ENCODE measurements at regions not wholly inside any gene's neighbourhood (a gene's known extent, or its start where the extent isn't known, plus 50 kb on each side); places are given as distances from the start of the nearest gene placed in this dataset.
"Not testable (repeated sequence)": the region's sequence is repeated elsewhere in the genome, so short reads cannot be mapped to it uniquely, and the experiment has no call there.

- DNase-seq (ENCODE audit: low read depth in 3 of 3), result no peak
Measured at GRCh38 chr17:5747276-5747675, 163.0 kb upstream of the NLRP1 start.

- DNase-seq (ENCODE audit: low read depth in 3 of 3), result no peak
Measured at GRCh38 chr17:5747964-5748363, 163.7 kb upstream of the NLRP1 start.

- no peak for DNase-seq (ENCODE audit: low read depth in 3 of 3)
Measured at GRCh38 chr17:5753421-5753820, 169.1 kb upstream of the NLRP1 start.

- DNase-seq (ENCODE audit: low read depth in 3 of 3), result no peak
Measured at GRCh38 chr17:5757314-5757907, 173.1 kb upstream of the NLRP1 start.

- no peak for DNase-seq (ENCODE audit: low read depth in 3 of 3)
Measured at GRCh38 chr17:5758651-5759050, 174.3 kb upstream of the NLRP1 start.

- no peak for DNase-seq (ENCODE audit: low read depth in 3 of 3)
Measured at GRCh38 chr17:5759501-5759925, 175.2 kb upstream of the NLRP1 start.

- DNase-seq (ENCODE audit: low read depth in 3 of 3), result no peak
Measured at GRCh38 chr17:5762191-5762590, 177.9 kb upstream of the NLRP1 start.

- DNase-seq (ENCODE audit: low read depth in 3 of 3), result no peak
Measured at GRCh38 chr17:5763595-5764306, 179.4 kb upstream of the NLRP1 start.

- no peak for DNase-seq (ENCODE audit: low read depth in 3 of 3)
Measured at GRCh38 chr17:5769593-5770354, 185.5 kb upstream of the NLRP1 start.

- DNase-seq (ENCODE audit: low read depth in 3 of 3), result no peak
Measured at GRCh38 chr17:5770441-5771270, 186.3 kb upstream of the NLRP1 start.

GRCh38 chr17:5771271-5771577, 186.9 kb upstream of the NLRP1 start:
- DNase-seq (ENCODE audit: low read depth in 3 of 3), result not testable (repeated sequence)

- DNase-seq (ENCODE audit: low read depth in 3 of 3), result not testable (repeated sequence)
Measured at GRCh38 chr17:5772017-5772416, 187.7 kb upstream of the NLRP1 start.

GRCh38 chr17:5772720-5773119, 188.4 kb upstream of the NLRP1 start:
- no peak for DNase-seq (ENCODE audit: low read depth in 3 of 3)

GRCh38 chr17:5773816-5774360, 189.6 kb upstream of the NLRP1 start:
- DNase-seq (ENCODE audit: low read depth in 3 of 3), result no peak

- no peak for DNase-seq (ENCODE audit: low read depth in 3 of 3)
Measured at GRCh38 chr17:5775098-5775497, 190.8 kb upstream of the NLRP1 start.

GRCh38 chr17:5780476-5780875, 196.2 kb upstream of the NLRP1 start:
- DNase-seq (ENCODE audit: low read depth in 3 of 3), result no peak

- DNase-seq (ENCODE audit: low read depth in 3 of 3), result no peak
Measured at GRCh38 chr17:5781236-5781927, 197.1 kb upstream of the NLRP1 start.

GRCh38 chr17:5783269-5783668, 199.0 kb upstream of the NLRP1 start:
- DNase-seq (ENCODE audit: low read depth in 3 of 3), result no peak

- no peak for DNase-seq (ENCODE audit: low read depth in 3 of 3)
Measured at GRCh38 chr17:5783851-5784250, 199.5 kb upstream of the NLRP1 start.

- DNase-seq (ENCODE audit: low read depth in 3 of 3), result no peak
Measured at GRCh38 chr17:5784791-5785190, 200.5 kb upstream of the NLRP1 start.

- no peak for DNase-seq (ENCODE audit: low read depth in 3 of 3)
Measured at GRCh38 chr17:5785338-5785737, 201.0 kb upstream of the NLRP1 start.

Measured in stimulated activated CD4-positive, alpha-beta T cell treated with anti-CD3 and anti-CD28 coated beads, TNF-alpha, amount 100 ng/mL, for 4 hours (primary cell).